HepG2 (cell line): ENCODE measurements at regions not wholly inside any gene's neighbourhood (a gene's known extent, or its start where the extent isn't known, plus 50 kb on each side); places are given as distances from the start of the nearest gene placed in this dataset.
"Not testable (repeated sequence)": the region's sequence is repeated elsewhere in the genome, so short reads cannot be mapped to it uniquely, and the experiment has no call there.

Experiments
- CHD2 ChIP-seq: IDR thresholded peaks from 2 replicates; pipeline ENCODE4 v1.6.1; 2011; ENCODE audit warnings: low read depth, low read length, improper control_type of control experiment
- NFE2L1 ChIP-seq: sonication (generic); formaldehyde crosslinking; IDR thresholded peaks from 2 replicates; pipeline ENCODE4 v1.4.0; 2020; ENCODE audit warnings: missing genetic modification reagents, mild to moderate bottlenecking, borderline replicate concordance
- POGZ ChIP-seq: sonication (generic); formaldehyde crosslinking; IDR thresholded peaks from 2 replicates; pipeline ENCODE4 v1.4.0; 2020; ENCODE audit warnings: mild to moderate bottlenecking, missing genetic modification reagents
- RAD21 ChIP-seq: fragments of 450-650 bp; formaldehyde crosslinking; IDR thresholded peaks from 2 replicates; pipeline ENCODE4 v1.5.0; 2020; ENCODE audit warnings: mild to moderate bottlenecking
- RFX5 ChIP-seq: IDR thresholded peaks from 2 replicates; pipeline ENCODE4 v1.6.1; 2011; ENCODE audit warnings: low read depth, low read length, improper control_type of control experiment
- TCF7L2 ChIP-seq: IDR thresholded peaks from 2 replicates; pipeline ENCODE4 v1.6.1; 2011; ENCODE audit warnings: mild to moderate bottlenecking, low read depth, low read length, moderate library complexity
- ZFX ChIP-seq: sonication (generic); formaldehyde crosslinking; IDR thresholded peaks from 2 replicates; pipeline ENCODE4 v1.4.0; 2020; ENCODE audit warnings: mild to moderate bottlenecking, low read depth, missing genetic modification reagents, moderate library complexity
- ZSCAN9 ChIP-seq: IDR thresholded peaks from 2 replicates; pipeline ENCODE4 v1.6.1; 2016; ENCODE audit warnings: borderline replicate concordance
- TF ChIP-seq, protein P1 (sequence below): IDR thresholded peaks from 2 replicates; pipeline ENCODE4 v1.6.1; 2012; ENCODE audit warnings: inconsistent platforms
- TF ChIP-seq, protein P2 (sequence below): sonication (generic); formaldehyde crosslinking; IDR thresholded peaks from 2 replicates; pipeline ENCODE4 v1.5.0; 2020; ENCODE audit warnings: mild to moderate bottlenecking, missing genetic modification reagents, moderate library complexity
- TF ChIP-seq, protein P3 (sequence below): IDR thresholded peaks from 2 replicates; pipeline ENCODE4 v1.6.1; 2016; ENCODE audit warnings: missing compliant biosample characterization, missing genetic modification reagents, borderline replicate concordance

DNA sequence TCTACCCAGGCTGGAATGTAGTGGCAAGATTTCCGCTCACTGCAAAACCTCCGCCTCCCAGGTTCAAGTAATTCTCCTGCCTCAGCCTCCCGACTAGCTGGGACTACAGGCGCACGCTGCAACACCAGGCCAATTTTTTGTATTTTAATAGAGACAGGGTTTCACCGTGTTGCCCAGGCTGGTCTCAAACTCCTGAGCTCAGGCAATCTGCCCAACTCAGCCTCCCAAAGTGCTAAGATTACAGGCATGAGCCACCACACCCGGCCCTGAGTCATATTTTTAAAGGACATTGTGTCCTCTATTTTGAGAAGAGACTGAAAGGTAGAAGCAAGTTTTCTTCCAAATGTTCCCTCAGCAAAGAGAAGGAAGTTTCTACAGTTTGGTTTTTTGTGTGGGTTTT lies 227.1 kb downstream of the KCTD12 start:
- TF ChIP-seq, protein P1, sequence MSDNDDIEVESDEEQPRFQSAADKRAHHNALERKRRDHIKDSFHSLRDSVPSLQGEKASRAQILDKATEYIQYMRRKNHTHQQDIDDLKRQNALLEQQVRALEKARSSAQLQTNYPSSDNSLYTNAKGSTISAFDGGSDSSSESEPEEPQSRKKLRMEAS: not testable (repeated sequence)
- TF ChIP-seq, protein P2, sequence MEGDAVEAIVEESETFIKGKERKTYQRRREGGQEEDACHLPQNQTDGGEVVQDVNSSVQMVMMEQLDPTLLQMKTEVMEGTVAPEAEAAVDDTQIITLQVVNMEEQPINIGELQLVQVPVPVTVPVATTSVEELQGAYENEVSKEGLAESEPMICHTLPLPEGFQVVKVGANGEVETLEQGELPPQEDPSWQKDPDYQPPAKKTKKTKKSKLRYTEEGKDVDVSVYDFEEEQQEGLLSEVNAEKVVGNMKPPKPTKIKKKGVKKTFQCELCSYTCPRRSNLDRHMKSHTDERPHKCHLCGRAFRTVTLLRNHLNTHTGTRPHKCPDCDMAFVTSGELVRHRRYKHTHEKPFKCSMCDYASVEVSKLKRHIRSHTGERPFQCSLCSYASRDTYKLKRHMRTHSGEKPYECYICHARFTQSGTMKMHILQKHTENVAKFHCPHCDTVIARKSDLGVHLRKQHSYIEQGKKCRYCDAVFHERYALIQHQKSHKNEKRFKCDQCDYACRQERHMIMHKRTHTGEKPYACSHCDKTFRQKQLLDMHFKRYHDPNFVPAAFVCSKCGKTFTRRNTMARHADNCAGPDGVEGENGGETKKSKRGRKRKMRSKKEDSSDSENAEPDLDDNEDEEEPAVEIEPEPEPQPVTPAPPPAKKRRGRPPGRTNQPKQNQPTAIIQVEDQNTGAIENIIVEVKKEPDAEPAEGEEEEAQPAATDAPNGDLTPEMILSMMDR (CRISPR knock-in tag): not testable (repeated sequence)
- TF ChIP-seq ZSCAN9; RFX5; POGZ; NFE2L1 (CRISPR knock-in tag); TCF7L2; RAD21 (CRISPR knock-in tag); CHD2; ZFX: not testable (repeated sequence)
- TF ChIP-seq, protein P3, sequence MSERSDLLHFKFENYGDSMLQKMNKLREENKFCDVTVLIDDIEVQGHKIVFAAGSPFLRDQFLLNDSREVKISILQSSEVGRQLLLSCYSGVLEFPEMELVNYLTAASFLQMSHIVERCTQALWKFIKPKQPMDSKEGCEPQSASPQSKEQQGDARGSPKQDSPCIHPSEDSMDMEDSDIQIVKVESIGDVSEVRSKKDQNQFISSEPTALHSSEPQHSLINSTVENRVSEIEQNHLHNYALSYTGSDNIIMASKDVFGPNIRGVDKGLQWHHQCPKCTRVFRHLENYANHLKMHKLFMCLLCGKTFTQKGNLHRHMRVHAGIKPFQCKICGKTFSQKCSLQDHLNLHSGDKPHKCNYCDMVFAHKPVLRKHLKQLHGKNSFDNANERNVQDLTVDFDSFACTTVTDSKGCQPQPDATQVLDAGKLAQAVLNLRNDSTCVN (CRISPR knock-in tag): not testable (repeated sequence)
